SK-N-MC (cell line): ENCODE measurements at regions not wholly inside any gene's neighbourhood (a gene's known extent, or its start where the extent isn't known, plus 50 kb on each side); places are given as distances from the start of the nearest gene placed in this dataset.

Source experiments
- EZH2 ChIP-seq: fragments of 200-600 bp; sonication (generic); IDR thresholded peaks from one replicate; pipeline ENCODE4 v1.6.1; 2017; ENCODE audit warnings: antibody characterized with exemption
- POLR2AphosphoS5 ChIP-seq: IDR thresholded peaks from 2 replicates; pipeline ENCODE4 v1.6.1; 2012; ENCODE audit warnings: mild to moderate bottlenecking, low read depth, low read length, borderline replicate concordance

DNA sequence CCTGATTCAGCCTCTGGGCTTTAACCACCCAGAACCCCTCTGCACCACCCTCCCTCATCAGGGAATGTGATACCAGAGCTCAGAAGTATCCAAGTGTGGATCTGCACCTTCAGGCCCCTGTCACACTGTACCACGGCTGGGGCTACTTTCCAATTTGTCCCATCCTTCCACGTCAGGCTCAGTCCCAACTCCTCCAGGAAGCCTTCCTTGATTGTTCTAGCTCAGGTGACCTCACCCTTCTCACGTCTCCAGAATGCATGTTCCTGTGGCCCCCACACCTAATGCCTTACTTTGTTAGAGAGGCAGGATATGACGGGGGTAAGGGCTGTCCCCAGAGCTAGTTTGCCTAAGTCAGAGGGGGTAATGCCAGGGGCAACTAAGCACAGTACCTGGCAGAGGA lies 134.3 kb downstream of the TFCP2L1 start:
- TF ChIP-seq EZH2 = no peak
- TF ChIP-seq POLR2AphosphoS5 = no peak
